ENCODE measurements at regions not wholly inside any gene's neighbourhood (a gene's known extent, or its start where the extent isn't known, plus 50 kb on each side); places are given as distances from the start of the nearest gene placed in this dataset.

GRCh38 chr5:92041206-92041605, 658.1 kb upstream of the ARRDC3 start:
- TF ChIP-seq NFIC (IDR thresholded peaks at IDR 0.05) (no peak), FOXM1 (IDR thresholded peaks at IDR 0.05; ENCODE audit: borderline replicate concordance, low read depth) (no peak), EP300 (IDR thresholded peaks at IDR 0.05; ENCODE audit: borderline replicate concordance) (no peak), TAF1 (IDR thresholded peaks at IDR 0.05; ENCODE audit: low read depth) (no peak), CEBPB (IDR thresholded peaks at IDR 0.05) (no peak), CREB1 (IDR thresholded peaks at IDR 0.05; ENCODE audit: low read depth) (no peak), YY1 (IDR thresholded peaks at IDR 0.05; ENCODE audit: low read depth) (no peak)
- TF ChIP-seq, protein P1, sequence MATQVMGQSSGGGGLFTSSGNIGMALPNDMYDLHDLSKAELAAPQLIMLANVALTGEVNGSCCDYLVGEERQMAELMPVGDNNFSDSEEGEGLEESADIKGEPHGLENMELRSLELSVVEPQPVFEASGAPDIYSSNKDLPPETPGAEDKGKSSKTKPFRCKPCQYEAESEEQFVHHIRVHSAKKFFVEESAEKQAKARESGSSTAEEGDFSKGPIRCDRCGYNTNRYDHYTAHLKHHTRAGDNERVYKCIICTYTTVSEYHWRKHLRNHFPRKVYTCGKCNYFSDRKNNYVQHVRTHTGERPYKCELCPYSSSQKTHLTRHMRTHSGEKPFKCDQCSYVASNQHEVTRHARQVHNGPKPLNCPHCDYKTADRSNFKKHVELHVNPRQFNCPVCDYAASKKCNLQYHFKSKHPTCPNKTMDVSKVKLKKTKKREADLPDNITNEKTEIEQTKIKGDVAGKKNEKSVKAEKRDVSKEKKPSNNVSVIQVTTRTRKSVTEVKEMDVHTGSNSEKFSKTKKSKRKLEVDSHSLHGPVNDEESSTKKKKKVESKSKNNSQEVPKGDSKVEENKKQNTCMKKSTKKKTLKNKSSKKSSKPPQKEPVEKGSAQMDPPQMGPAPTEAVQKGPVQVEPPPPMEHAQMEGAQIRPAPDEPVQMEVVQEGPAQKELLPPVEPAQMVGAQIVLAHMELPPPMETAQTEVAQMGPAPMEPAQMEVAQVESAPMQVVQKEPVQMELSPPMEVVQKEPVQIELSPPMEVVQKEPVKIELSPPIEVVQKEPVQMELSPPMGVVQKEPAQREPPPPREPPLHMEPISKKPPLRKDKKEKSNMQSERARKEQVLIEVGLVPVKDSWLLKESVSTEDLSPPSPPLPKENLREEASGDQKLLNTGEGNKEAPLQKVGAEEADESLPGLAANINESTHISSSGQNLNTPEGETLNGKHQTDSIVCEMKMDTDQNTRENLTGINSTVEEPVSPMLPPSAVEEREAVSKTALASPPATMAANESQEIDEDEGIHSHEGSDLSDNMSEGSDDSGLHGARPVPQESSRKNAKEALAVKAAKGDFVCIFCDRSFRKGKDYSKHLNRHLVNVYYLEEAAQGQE (IDR thresholded peaks at IDR 0.05; ENCODE audit: low read depth) = no peak
